NT2/D1 (cell line): ENCODE measurements at regions not wholly inside any gene's neighbourhood (a gene's known extent, or its start where the extent isn't known, plus 50 kb on each side); places are given as distances from the start of the nearest gene placed in this dataset.

ENCODE experiments used
- DNase-seq: peaks from one replicate; pipeline ENCODE4 v3.0.0-alpha.2; 2011; ENCODE audit warnings: low read depth, low spot score
- H3K27me3 ChIP-seq: 2 replicates; pipeline ENCODE4 v1.6.0; 2011; ENCODE audit warnings: mild to moderate bottlenecking; ENCODE audit not compliant: insufficient read length, insufficient read depth
- H3K36me3 ChIP-seq: 2 replicates; pipeline ENCODE4 v1.6.1; 2011; ENCODE audit warnings: mild to moderate bottlenecking, low read length, mixed read lengths; ENCODE audit not compliant: insufficient read depth, insufficient read length
- H3K4me1 ChIP-seq: 2 replicates; pipeline ENCODE4 v1.5.1; 2011; ENCODE audit not compliant: insufficient read depth, insufficient read length
- H3K4me3 ChIP-seq: 2 replicates; pipeline ENCODE4 v1.5.1; 2011; ENCODE audit warnings: low read depth; ENCODE audit not compliant: insufficient read length
- H3K9ac ChIP-seq: 2 replicates; pipeline ENCODE4 v1.6.0; 2011; ENCODE audit warnings: low read depth; ENCODE audit not compliant: insufficient read length
- H3K9me3 ChIP-seq: 2 replicates; pipeline ENCODE4 v1.5.1; 2011; ENCODE audit warnings: mild to moderate bottlenecking, low read length; ENCODE audit not compliant: insufficient read depth
- SUZ12 ChIP-seq: IDR thresholded peaks from 2 replicates; pipeline ENCODE4 v1.6.1; 2011; ENCODE audit not compliant: insufficient read length, insufficient read depth; ENCODE audit errors: extremely low read depth
- YY1 ChIP-seq: IDR thresholded peaks from 2 replicates; pipeline ENCODE4 v1.6.1; 2011; ENCODE audit not compliant: insufficient read length, insufficient read depth
- ZNF274 ChIP-seq: IDR thresholded peaks from 2 replicates; pipeline ENCODE4 v1.6.1; 2011; ENCODE audit warnings: mild to moderate bottlenecking, low read depth, low read length

GRCh38 chr13:50685956-50686355 is 157.5 kb downstream of the DLEU7 start:
- Histone ChIP-seq H3K27me3 (no peaks in the 10 kb centered on the region), H3K9ac (no peak overlapping the region), H3K4me3 (no peak overlapping the region), H3K36me3 (no peaks in the 10 kb centered on the region), H3K9me3 (no peaks in the 10 kb centered on the region; the same call in 1 of the 2 replicates), H3K4me1 (no peaks in the 10 kb centered on the region)
- no peak for DNase-seq
- TF ChIP-seq YY1 (no peak), ZNF274 (no peak), SUZ12 (no peak)

GRCh38 chr13:50686551-50686950 is 156.9 kb downstream of the DLEU7 start:
- H3K4me3 ChIP-seq = no peak overlapping the region
- TF ChIP-seq SUZ12 (no peak), YY1 (no peak), ZNF274 (no peak)
- no peak for DNase-seq
- no peaks in the 10 kb centered on the region; the same call in 1 of the 2 replicates for H3K9me3 ChIP-seq
- H3K27me3 ChIP-seq = no peaks in the 10 kb centered on the region
- no peak overlapping the region for H3K9ac ChIP-seq
- H3K36me3 ChIP-seq = no peaks in the 10 kb centered on the region
- H3K4me1 ChIP-seq = no peaks in the 10 kb centered on the region

- Histone ChIP-seq H3K4me3 (no peak overlapping the region), H3K27me3 (no peaks in the 10 kb centered on the region), H3K9me3 (no peaks in the 10 kb centered on the region), H3K4me1 (no peaks in the 10 kb centered on the region), H3K36me3 (no peaks in the 10 kb centered on the region), H3K9ac (no peak overlapping the region)
- no peak for TF ChIP-seq SUZ12
- TF ChIP-seq ZNF274 = no peak
- no peak for TF ChIP-seq YY1
- no peak for DNase-seq
Measured at GRCh38 chr13:50687545-50687944, 155.9 kb downstream of the DLEU7 start.

GRCh38 chr13:50690006-50690405 is 153.5 kb downstream of the DLEU7 start:
- no peak for DNase-seq
- H3K27me3 ChIP-seq = no peaks in the 10 kb centered on the region
- no peaks in the 10 kb centered on the region for H3K9me3 ChIP-seq
- no peak overlapping the region for H3K4me3 ChIP-seq
- H3K36me3 ChIP-seq = no peaks in the 10 kb centered on the region
- TF ChIP-seq YY1 (no peak), SUZ12 (no peak), ZNF274 (no peak)
- no peaks in the 10 kb centered on the region for H3K4me1 ChIP-seq
- H3K9ac ChIP-seq = no peak overlapping the region

GRCh38 chr13:50691176-50691680 is 152.3 kb downstream of the DLEU7 start:
- DNase-seq = no peak
- Histone ChIP-seq H3K9ac (no peak overlapping the region), H3K4me3 (no peak overlapping the region), H3K9me3 (no peaks in the 10 kb centered on the region), H3K27me3 (no peaks in the 10 kb centered on the region), H3K4me1 (no peaks in the 10 kb centered on the region), H3K36me3 (no peaks in the 10 kb centered on the region)
- TF ChIP-seq ZNF274 (no peak), YY1 (no peak), SUZ12 (no peak)

- DNase-seq = no peak
- no peak for TF ChIP-seq YY1
- TF ChIP-seq SUZ12 = no peak
- TF ChIP-seq ZNF274 = no peak
- Histone ChIP-seq H3K27me3 (no peaks in the 10 kb centered on the region), H3K9ac (no peak overlapping the region), H3K36me3 (no peaks in the 10 kb centered on the region), H3K4me1 (no peaks in the 10 kb centered on the region), H3K9me3 (no peaks in the 10 kb centered on the region), H3K4me3 (no peak overlapping the region)
Measured at GRCh38 chr13:50691681-50692263, 151.7 kb downstream of the DLEU7 start.

GRCh38 chr13:50692396-50692915 is 151.0 kb downstream of the DLEU7 start:
- no peaks in the 10 kb centered on the region for H3K27me3 ChIP-seq
- DNase-seq = no peak
- no peak overlapping the region for H3K9ac ChIP-seq
- H3K4me3 ChIP-seq = no peak overlapping the region
- TF ChIP-seq YY1 (no peak), ZNF274 (no peak), SUZ12 (no peak)
- no peaks in the 10 kb centered on the region for H3K36me3 ChIP-seq
- H3K9me3 ChIP-seq = no peaks in the 10 kb centered on the region
- no peaks in the 10 kb centered on the region for H3K4me1 ChIP-seq

- TF ChIP-seq YY1 (no peak), SUZ12 (no peak)
- no peaks in the 10 kb centered on the region for H3K4me1 ChIP-seq
- no peaks in the 10 kb centered on the region for H3K27me3 ChIP-seq
- no peak overlapping the region for H3K9ac ChIP-seq
- no peaks in the 10 kb centered on the region for H3K9me3 ChIP-seq
- H3K4me3 ChIP-seq = no peak overlapping the region
- H3K36me3 ChIP-seq = no peaks in the 10 kb centered on the region
- DNase-seq = peak; percentile 15
Measured at GRCh38 chr13:50693727-50694126, 149.8 kb downstream of the DLEU7 start.
